ENCODE measurements at regions not wholly inside any gene's neighbourhood (a gene's known extent, or its start where the extent isn't known, plus 50 kb on each side); places are given as distances from the start of the nearest gene placed in this dataset.

DNA sequence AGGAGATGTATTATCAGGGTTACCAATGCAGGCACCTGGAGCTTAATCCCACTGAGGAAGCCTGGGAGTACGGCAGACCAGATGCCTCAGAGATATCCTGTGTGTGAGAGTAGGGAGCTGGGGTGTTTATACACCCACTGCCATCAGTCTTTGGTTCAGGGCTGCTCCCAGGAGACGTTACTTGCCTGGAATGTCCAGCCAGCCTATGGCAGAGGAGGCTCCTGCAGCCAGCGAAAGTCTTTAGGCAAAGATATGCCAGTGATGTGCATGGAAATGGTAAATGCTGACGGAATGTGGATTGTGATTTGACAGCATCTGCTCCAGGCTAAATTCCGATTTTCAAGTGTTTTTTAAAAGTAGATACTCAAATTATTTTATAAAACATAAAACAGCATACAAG, 282.0 kb downstream of the BTBD3 start:
- TF ChIP-seq, protein P1, sequence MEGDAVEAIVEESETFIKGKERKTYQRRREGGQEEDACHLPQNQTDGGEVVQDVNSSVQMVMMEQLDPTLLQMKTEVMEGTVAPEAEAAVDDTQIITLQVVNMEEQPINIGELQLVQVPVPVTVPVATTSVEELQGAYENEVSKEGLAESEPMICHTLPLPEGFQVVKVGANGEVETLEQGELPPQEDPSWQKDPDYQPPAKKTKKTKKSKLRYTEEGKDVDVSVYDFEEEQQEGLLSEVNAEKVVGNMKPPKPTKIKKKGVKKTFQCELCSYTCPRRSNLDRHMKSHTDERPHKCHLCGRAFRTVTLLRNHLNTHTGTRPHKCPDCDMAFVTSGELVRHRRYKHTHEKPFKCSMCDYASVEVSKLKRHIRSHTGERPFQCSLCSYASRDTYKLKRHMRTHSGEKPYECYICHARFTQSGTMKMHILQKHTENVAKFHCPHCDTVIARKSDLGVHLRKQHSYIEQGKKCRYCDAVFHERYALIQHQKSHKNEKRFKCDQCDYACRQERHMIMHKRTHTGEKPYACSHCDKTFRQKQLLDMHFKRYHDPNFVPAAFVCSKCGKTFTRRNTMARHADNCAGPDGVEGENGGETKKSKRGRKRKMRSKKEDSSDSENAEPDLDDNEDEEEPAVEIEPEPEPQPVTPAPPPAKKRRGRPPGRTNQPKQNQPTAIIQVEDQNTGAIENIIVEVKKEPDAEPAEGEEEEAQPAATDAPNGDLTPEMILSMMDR (IDR thresholded peaks at IDR 0.05; ENCODE audit: poor library complexity): no peak
- no peak for TF ChIP-seq EZH2 (IDR thresholded peaks at IDR 0.05; ENCODE audit: borderline replicate concordance)
- no peak for TF ChIP-seq EZH2phosphoT487 (IDR thresholded peaks at IDR 0.05; ENCODE audit: low read depth, severe bottlenecking, unreplicated experiment)

All from hepatocyte (in vitro differentiated cells).